Central memory CD4-positive, alpha-beta T cell (primary cell): ENCODE measurements at regions not wholly inside any gene's neighbourhood (a gene's known extent, or its start where the extent isn't known, plus 50 kb on each side); places are given as distances from the start of the nearest gene placed in this dataset.

ENCODE experiments used
- DNase-seq: peaks from one replicate; pipeline ENCODE4 v3.0.0; 2022

DNA sequence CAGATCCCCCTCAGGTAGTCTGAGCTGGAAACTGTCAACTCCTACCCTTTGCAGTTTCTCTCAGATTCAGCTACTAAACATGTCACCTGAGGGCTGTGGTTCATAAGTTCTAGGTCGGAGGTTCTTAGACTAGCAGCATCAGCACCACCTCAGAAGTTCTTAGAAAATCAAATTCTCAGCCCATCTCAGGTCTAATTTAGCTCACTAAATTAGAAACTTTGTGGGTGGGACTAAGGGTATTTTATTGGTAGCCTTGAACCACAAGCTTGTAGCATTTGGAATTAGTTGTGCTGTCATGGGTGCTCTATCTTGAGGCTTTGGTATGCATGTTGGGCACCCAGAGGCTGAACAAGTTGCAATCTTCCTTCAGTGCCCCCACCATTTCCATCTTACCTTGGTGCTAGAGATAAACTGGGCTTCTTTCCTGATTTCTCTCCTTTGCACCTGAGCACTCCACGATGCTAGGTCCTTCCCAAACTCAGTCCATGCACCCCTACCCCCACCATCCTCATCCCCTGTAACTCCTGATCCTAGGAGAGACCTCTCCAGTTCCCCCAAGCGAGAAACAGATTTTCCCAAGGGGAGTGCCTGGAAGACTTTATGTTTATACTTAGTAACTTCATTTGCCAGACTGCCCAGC, 54.2 kb downstream of the S1PR1 start:
- no peak for DNase-seq

DNA sequence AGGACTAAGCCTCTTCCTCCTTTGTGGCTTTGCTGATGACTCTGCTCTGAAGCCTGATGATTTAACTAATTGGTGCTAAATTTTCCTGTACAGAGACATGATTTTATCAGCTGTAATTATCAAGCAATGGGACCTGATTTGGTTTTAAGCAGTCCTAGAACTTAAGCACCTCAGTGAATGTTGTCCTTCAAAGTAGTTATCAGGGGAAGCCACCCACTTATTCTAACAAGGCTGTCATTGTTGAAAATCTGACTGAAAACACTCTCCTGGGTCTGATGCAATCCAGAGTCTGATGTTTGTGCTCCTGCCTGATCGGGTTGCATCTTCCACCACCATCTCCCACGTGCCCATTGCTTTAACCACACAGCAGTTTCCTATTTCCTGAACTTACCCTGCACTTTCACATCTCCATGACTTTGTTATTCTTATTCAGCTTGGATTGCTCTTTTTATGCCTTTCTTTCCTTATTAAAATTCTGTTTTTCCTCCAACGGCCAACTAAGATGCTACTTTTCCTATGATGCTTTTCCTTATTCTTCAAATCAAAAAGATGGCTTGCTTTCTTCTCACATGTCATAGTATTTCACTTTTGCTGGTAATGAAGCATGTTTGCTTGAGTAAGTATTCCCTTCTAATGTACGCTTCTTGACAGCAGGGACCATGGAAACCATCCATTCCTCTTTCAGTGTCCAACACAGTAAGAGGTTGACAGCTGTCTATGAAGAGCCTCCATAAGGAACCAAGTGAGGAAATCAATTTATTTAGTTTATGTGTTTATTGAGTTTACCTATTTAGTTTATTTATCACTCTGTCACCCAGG, 55.0 kb downstream of the S1PR1 start:
- DNase-seq: peak; percentile 64

DNA sequence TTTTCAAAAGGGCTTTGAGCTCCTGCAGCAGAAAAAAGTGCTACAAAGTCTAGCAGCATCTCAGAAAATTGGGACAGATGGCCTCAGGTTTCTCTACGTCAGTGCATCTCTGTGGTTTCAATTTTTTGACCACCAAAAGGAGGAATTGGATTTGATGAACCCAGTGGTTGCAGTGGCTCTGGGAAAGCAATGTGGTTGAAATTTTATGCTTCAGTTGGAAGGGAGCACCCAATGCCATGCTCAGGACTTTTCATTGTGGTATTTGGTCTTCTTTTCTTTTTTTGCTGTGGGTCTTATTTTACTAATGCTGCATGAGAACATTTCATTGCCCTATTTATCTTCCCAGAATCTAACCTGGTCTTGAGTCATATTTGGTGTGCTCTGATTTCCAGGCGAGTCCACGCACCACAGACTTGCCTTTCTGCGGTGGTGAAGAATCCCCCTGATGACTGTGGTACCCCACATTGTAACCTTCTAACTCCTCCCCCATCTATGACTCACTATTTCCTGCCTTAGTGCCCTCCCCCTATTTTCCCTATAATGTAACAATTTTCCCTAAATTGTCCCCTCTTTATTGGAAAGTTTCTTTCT, 56.7 kb downstream of the S1PR1 start:
- DNase-seq: peak; percentile 45

DNA sequence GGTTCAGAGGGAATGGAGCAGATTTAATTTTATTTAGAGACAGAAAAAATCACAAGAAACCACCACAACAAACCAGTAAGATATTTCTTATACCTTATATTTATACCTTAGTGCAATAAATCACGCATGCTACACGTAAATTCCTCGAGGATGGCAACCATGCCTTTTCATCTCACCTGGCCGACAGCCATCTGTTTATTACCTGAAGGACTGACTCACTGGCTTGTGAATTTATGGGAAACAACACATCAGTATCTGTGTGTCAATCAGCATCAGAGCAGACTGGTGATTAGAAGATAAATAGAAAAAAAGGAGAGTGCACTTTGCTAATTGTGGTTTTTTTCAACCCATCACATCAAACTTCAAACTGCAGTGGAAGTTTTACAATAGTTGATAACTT, 58.4 kb downstream of the S1PR1 start:
- peak; percentile 34 for DNase-seq

DNA sequence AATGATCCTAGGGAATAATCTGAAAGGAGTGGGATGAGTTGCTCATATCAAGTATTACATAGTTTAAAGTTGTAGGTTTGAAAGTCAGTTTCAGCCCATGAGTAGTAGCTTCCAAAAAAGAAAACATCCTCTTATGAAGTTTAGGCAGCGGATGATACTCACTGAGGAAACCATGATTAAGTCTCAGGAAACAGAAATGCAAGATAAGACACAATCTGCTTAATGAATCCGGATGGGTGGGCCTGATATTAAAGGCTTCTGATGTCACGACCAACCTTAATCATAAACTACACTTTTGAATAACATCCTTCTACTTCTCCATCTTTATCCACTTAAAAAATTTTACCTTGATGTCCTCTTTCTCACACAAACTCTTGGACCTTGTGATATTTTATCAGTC, 61.8 kb downstream of the S1PR1 start:
- peak; percentile 23 for DNase-seq

DNA sequence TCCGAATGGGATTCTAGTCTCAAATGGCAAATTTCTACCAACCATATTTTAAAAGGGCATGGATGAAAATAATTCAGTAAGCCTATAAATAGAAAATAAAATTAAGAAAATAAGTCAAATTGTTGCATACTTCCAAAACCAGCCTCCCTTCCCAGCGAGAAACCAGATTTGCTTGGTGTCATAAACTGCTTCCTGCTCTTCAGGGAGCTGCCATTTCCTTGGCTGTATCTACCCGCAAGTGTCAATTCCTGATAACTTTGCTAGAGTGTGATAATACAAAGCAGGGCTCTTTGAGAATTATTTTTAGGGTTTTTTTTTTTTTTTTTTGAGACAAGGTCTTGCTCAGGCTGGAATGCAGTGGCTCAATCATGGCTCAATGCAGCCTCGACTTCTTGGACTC, 62.3 kb downstream of the S1PR1 start:
- no peak for DNase-seq

DNA sequence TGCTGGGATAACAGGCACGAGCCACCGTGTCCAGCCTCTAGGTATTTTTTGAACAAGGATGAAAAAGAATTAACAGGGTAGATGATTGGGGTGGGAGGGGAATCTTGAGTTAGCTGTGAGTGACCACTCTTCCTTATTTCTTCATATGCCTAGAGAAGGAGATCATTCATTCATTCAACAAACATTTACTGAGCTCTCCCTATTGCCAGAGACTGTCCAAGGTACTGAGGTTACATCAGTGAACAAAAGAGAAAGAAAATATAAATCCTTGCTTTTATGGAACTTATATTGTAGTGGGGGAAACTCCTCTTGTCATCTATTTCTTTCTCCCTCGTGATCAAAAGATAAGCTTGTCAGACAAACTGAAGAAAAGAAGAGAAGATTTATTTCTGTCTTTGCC, 62.9 kb downstream of the S1PR1 start:
- no peak for DNase-seq

DNA sequence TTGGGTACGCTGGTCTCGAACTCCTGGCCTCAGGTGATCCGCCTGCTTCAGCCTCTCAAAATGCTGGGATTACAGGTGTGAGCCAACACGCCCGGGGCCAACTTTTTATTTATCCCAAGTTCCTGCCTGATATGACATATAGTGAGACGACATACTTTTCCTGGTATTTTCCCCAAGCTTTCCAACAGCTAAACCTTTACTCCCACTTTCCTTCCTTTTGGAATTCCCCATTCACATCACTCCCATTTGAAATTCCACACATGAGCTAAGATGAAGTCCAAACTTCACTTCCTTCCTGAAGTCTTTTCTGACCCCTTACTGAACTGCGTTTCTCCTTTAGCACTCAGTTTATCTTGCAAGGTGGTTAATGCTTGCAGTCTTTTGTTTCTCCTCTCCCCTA, 64.1 kb downstream of the S1PR1 start:
- DNase-seq: no peak

DNA sequence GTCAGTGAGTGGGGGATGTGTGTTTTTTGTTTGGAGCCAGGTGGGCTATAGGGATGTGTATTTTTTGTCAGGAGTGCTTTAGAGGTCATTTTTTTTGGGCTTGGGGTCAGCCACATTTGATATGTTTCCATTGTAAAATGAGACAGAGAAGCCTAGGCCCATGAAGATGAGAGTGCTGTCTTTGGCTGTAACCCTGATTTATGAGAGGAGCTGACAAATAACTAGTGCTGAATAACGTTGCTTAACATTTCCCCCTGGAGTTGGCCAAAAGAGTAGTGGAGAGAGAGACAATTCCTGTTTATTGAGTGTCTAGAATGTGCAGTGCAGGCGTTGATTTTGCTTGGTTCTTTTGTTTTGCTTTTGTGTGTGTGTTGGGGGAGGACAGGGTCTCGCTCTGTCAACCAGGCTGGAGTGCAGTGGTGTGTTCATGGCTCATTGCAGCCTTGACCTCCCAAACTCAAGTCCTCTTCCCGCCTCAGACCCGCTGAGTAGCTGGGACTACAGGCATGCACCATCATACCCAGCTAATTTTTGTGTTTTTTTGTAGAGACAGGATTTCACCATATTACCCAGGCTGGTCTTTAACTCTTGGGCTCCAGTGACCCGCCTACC, 64.7 kb downstream of the S1PR1 start:
- no peak for DNase-seq

DNA sequence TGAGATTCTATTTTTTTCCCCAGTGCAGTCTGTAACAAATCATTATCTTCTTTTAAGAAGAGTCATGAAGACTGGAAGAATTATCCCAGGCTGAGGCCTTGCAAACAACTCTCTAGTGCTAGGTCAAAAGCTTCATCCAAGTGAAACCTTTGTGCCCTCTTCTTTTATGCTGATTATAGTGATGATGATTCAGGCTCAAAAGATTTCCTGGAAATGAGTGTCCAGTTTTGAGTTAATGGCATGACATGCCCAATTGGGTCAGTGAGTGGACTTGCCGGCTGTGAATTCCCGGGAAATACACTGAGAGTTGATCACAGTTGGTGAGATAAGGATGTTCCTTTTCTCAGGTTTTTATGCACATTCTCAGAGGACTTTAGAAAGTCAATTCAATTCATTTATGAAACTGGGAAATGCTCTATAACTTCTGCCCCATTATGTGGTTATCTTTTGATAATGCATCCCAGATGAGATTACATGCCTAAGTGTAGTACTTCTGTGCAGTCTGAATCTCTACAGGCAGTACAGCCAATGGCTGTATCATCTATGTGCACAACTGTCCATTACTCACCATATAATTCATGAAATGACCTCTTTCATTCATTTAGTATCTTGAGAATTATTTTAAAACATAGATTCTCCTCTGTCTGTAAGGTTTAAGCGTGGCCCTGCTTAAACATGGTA, 66.2 kb downstream of the S1PR1 start:
- no peak for DNase-seq

DNA sequence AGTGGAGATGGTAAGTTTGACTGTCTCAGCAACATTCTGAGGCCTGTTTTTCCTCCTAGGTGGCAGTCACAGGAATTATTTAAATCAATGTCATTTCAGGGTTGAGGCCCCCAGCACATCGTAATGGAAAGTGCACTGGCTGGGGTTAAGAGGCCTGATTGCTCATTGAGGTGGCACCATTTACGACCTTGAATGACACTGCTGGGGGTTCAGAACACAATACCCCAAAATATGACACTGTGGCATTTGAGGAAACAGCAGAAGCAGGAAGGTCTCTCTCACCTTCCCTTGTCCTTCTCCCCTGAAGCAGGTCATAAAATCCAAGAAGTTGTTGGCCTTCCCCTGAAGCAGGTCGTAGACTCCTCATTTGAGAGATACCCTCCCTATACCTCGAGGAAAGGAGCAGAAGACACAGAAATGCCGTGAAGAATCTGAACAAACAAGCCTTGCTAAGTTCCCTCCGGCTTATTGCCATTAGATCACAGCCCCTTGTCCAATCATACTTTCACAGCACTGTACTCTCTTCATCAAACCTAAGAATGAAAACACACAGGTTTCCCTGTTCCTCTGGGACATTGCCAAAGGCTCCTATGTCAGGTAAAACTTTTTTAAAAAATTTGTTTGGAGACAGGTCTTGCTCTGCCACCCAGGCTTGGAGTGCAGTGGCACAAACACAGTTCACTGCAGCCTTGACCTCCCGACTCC, 71.3 kb downstream of the S1PR1 start:
- DNase-seq: no peak

DNA sequence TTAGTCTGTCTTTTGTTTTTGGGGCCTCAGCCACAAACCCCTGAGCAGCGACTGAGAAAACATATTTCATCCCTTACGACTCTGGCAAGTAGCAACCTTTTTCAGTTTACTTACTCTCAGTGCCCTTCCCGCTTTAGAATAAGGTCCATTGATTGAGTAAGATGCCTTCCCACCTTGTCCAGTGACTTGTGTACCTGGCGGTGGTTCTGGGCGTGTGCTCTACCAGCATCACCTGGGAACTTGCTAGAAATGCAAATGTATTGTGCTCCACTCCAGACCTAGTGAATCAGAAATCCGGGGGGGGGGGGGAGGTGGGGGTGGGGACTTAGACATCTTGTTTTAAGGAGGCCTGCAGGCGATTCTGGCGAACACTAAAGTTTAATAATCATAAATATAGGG, 72.1 kb downstream of the S1PR1 start:
- no peak for DNase-seq

DNA sequence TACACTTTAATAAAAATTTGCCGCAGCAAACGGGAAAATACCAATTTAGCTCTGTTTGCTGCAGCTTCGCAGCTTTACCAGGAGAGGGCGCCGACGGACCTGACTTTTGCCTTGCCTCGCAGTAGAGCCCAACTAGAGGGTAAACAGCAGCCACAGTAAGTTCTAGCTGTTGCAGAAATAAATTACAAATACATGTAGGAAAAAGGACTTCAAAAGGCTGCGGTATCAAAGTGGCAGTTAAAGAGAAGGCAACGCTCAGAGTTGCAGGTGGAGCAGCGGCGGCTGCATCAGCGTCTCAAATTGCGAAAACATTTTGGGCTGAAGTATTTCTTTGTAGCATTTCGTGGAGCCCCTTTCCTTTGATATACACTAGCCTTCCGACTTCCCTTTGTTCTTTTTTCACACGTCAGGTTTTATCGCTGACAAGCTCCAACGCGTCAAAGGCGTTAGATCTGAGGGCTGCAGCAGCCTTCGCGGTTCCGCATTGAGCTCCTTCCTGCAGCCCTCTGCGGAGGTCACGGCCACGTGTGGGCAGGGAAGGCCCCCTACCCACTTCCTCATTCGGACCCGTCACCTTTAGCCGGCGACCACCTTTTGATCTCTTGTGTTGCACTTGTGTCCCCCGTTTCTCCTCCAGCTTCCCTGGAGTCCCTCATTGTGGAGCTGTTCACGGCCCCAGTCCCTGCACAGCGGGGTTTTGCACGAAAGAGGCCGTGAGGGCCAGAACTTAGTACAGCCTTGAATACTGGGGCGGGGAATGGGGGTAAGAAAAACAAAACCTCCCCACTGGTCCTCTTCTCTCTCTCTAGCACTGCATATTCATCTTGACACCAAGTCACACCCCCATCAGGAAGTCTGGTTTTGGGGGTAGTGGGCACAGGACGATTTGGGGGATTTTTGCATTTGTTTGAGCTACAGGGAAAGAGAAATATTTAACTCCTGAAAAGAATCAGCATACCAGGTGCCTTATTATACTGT, 72.8 kb downstream of the S1PR1 start:
- DNase-seq: peak; percentile 91

DNA sequence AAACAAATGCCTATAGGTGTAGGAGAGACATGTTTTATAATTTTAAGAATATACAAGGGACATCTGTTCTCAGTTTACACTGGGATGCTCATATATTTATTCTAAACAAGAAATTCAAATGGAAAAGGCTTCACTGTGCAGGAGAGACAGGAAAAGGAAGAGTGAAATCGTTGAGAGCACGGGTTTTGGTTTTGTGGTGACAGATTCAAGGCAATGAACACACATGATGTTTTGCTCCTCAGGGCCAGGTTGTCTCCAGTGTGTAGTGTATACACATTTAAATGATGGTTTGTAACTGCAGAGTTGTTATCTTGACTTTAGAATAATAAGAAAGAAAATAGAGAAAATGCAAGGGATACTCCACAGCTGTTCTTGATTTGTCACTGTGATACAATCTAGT, 73.7 kb downstream of the S1PR1 start:
- DNase-seq: peak; percentile 34

DNA sequence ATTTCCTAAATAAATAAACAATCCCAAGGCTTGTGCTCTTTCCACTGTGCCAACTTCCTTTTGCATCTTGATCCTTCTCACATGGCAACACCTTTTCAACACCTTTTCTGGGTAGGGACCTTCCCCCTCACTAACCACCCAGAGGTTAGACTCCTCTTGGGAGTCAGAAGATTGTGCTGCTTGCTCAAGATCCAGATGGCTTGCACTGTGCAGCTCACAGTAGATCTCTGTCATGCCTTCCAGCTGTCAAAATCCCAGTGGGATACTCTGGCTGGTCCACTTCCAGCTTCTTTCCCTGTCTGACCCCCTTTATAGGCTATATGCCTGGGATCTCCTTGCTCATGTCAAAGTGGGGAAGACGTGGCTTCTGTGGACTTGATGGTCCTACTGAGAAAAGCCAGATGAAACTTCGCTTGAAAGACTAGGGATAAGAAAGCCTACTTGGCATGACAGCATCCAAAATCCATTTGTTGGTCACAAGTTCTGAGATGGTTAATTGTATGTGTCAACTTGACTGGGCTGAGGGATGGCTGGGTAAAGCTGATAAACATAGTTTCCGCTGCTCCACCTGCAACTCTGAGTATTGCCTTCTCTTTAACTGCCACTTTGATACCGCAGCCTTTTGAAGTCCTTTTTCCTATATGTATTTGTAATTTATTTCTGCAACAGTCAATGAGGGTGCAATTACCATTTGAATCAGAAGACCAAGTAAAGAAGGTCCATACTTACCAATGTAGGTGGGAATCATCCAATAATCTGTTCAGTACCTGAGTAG, 74.5 kb downstream of the S1PR1 start:
- DNase-seq: peak; percentile 14

DNA sequence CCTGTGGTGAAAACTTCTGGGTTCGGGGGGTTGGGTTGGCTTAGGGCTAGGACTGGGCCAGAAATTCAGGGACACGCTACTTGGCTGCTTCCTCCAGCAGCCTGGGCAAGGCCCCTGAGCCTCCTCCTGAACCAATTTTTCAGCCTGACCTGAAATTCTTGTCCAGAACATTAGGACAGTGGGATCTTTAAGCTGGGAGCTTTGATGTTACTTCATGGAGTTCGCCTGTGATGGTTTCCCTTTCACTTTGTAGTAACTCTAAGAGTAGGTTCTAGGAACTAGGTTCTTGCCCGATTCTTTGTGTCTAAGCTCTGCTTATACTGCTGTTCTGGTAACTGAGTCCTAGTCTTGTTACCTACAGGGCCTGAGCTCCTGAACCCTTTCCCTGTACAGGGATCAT, 75.3 kb downstream of the S1PR1 start:
- DNase-seq: peak; percentile 19

DNA sequence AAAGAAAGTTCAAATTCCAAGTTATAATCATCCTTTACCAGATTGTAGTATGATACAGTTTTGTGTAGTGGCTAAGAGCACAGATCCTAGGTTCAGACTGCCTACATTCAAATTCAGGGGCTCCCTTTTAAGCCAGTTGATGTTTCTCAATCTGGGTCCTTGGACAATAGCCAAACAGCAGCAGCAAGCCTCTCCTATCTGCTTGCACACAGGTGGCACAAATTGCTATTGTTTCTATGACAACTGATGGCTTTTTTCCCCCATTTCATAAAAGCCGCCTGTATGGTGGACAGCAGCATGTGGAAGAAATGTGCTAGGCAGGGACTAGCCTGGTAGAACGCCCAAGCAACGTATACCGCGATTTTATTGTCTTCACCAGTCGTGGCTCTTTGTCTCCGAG, 76.5 kb downstream of the S1PR1 start:
- DNase-seq: no peak

DNA sequence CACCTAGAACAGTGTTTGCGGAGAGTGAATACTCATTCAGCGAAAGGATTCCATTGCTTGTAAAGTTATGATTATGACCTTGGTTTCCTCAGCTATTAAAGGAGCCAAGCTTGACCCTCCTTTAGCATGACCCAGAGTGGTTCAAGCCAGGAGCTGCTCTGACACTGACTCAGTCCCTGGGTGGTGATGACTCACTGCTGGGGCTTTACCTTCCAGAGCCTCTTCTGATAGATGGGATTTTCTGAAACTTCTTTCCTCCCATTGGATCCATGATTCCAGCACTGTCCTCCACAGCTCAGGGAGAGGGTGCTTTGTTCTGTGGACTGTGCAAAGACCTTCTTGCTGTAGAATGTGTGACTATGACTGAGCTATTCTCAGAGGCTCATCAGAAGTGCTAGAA, 77.4 kb downstream of the S1PR1 start:
- no peak for DNase-seq

DNA sequence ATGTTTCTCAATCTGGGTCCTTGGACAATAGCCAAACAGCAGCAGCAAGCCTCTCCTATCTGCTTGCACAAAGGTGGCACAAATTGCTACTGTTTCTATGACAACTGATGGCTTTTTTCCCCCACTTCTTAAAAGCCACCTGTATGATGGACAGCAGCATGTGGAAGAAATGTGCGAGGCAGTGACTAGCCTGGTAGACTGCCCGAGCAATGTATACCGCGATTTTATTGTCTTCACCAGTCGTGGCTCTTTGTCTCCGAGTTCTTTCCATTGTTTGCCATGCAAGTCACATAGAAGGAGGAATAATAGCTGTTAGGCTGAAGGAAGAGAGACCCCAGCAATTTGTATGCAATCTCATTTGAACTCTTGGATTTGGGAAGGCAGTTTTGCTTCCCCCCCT, 79.4 kb downstream of the S1PR1 start:
- no peak for DNase-seq

DNA sequence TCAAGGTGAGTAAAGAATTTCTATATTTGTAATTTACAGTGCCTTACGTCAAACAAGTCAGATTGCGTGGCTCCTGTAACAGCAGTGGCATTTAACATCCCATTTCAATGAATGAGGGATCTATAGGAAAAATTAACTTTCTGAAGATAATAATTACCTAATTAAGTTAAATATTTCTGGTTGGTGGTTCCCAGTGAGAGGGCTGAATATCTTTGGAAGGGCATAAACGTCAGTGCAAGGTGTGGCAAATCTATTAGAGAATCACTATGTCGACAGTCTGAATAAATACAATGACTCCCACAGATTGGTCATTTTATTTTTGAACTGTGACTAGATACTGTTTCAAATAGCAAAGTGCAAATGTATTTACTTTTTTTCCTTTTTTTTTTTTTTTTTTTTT, 80.0 kb downstream of the S1PR1 start:
- no peak for DNase-seq

DNA sequence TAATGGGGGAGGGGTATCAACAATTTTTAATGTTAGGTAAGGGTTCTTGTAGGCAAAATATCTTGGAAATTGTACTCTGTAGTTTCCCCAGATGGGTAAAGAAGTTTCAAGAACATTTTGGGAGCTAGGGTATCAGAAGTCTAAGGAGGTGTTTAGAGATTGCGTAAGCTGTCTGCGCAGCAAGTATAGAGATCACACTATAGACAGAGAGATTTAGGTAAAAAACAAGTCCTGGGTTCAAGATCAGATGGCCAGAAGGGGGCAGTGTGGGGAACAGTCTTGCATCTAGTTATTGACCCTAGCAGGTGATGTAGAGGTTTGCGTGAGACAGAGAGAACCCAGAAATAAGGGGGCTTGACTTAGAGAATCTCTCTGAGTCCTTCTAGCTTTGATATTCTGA, 80.8 kb downstream of the S1PR1 start:
- DNase-seq: no peak
